Stimulated activated CD8-positive, alpha-beta memory T cell treated with anti-CD3 and anti-CD28 coated beads, Interleukin-4, amount 100 ng/mL, for 4 hours (primary cell): ENCODE measurements at regions not wholly inside any gene's neighbourhood (a gene's known extent, or its start where the extent isn't known, plus 50 kb on each side); places are given as distances from the start of the nearest gene placed in this dataset.

Source experiments
- DNase-seq, 2 donors: peaks; one replicate each; pipeline ENCODE4 v3.0.0-alpha.2; 2020; ENCODE audit warnings: low read depth in 2 of 2, low spot score in 1 of 2

DNA sequence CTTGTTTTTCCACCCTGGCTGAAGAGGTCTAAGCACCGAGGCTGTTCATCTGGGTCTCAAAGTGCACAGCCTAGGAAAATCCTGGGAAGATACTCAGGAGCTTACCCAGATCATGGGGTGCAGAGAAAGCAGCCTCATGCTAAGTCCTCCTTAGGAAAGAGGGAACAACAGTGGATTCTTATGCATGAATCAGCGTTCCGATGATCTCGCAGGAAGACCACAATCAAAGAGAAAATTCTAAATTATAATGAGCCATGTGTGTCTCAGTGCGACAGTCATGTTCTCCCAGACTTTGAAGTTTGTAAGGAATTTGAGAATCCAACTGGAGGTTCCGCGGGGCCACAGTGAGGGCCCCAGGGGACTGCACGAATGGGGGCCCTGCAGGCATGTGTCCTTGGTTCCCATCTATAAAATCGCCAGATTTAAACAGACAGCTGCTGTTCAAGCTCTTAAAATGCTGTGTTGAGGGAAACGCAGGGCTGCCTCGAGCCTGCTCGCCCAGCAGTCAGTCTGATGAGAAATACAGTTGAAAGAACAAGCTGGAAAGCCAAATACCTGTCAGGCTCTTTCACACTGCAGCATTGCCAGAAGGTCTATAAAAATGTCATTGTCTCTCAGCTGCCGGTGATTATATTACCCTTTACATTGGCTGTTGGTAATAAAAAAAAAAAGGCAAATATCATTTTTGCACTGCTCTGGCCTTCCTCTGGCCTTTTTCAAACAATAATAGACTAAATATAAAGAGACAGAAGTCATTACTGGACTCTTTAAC lies 152.1 kb downstream of the PMP22 start:
- DNase-seq, result no peak

GRCh38 chr17:15109608-15110007 lies 155.5 kb downstream of the PMP22 start:
- DNase-seq, result no peak

- DNase-seq, result no peak
These were observed 156.1 kb downstream of the PMP22 start for GRCh38 chr17:15108992-15109391.

GRCh38 chr17:15106540-15106939 lies 158.6 kb downstream of the PMP22 start:
- DNase-seq, result no peak

DNA sequence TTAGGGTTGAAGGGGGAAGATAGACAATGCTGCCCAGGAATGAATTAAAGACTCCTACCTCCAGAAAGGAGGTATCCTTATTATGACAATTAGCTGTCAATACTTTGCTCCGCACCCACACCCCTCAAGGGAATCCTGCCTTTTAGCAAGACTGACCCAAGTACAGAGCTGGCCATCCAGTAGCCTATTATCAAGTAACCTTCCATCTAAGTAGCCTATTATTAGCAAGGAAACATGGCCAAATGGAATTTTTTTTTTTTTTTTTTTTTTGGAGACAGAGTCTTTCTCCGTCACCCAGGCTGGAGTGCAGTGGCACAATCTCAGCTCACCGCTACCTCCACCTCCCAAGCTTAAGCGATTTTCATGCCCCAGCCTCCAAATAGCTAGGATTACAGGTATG lies 161.3 kb downstream of the PMP22 start:
- DNase-seq, result no peak

GRCh38 chr17:15101175-15101574 lies 164.0 kb downstream of the PMP22 start:
- DNase-seq, result no peak

- no peak for DNase-seq
These were observed 168.6 kb downstream of the PMP22 start for GRCh38 chr17:15096511-15096910.

- no peak for DNase-seq
These were observed 169.2 kb downstream of the PMP22 start for GRCh38 chr17:15095935-15096334.

DNA sequence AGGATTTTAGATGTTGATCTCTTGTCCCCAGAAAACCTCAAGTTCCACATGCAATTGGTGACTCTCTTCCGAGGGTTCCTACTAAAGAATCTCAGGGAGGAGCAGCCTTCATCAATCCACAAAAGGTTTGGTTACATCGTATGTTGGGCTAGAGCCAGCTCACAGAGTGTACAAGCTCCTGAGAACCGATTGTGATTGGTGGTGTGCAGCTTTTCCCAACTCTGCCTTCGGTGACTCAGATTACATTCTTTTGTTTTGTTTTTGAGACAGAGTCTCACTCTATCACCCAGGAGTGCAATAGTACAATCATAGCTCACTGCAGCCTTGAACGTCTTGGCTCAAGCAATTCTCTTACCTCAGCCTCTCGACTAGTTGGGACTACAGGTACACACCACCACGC lies 172.4 kb downstream of the PMP22 start:
- DNase-seq, result no peak

GRCh38 chr17:15092261-15092660 lies 172.9 kb downstream of the PMP22 start:
- DNase-seq, result no peak

DNA sequence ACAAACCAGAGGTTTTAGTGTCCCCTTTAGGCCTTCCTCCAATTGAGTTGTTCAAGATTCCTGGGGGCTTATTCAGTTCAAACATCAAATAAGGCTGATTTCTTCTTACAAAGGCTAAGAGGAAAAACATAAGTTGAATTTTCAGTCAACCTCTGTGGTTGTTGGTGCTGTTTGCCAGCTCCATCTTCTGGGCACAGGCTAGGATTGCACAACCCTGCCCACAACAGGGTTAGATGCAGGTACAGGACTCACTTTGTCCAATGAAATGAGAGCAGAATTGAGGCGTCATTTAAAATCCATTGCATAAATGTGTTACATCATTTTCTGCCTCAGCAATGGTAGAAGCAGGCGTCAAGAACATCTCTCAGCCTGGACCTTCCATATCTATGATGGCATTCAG lies 173.3 kb downstream of the PMP22 start:
- no peak for DNase-seq

GRCh38 chr17:15090533-15090932 lies 174.6 kb downstream of the PMP22 start:
- DNase-seq, result no peak

DNA sequence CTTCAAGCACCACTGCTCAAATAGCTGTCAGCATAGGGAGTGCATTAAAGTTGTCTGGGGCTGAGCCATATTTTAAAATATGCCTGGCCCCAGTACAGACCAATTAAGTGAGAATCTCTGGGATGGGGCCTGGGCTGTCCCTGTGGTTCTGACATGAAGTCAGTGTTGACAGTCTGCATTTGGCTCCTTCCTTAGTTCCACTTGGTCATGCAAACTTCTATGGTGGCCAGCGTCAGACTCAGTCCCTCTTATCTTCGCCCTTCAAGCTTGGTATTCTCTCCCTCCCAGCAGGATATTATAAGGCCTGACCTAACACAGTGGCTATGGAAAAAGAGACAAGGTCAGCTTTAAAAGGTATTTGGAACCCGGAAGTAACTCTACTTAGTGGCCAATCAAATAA lies 177.2 kb downstream of the PMP22 start:
- no peak for DNase-seq

GRCh38 chr17:15086776-15087295 lies 178.3 kb downstream of the PMP22 start:
- DNase-seq, result no peak

- no peak for DNase-seq
These were observed 179.0 kb downstream of the PMP22 start for GRCh38 chr17:15085890-15086677.

DNA sequence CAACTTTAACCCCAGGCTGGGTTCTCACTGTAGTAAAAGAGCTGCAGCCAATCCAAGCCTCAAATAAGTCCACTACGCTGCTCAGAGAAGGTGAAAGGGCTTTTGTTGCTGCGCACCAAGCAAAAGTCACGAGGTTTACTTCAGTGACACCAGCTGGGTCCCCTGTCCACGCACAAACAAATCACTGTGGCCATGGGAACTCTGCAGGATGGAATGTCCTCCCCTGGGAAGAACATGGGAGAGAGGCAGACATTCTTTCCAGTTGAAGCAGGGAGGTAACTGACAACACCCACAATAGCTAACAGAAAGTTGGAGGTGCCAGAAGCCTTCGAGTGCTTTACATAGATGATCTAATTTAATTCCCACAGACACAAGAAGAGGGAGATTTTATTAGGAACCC lies 181.9 kb downstream of the PMP22 start:
- no peak for DNase-seq

- no peak for DNase-seq
These were observed 184.1 kb downstream of the PMP22 start for GRCh38 chr17:15081008-15081407.

DNA sequence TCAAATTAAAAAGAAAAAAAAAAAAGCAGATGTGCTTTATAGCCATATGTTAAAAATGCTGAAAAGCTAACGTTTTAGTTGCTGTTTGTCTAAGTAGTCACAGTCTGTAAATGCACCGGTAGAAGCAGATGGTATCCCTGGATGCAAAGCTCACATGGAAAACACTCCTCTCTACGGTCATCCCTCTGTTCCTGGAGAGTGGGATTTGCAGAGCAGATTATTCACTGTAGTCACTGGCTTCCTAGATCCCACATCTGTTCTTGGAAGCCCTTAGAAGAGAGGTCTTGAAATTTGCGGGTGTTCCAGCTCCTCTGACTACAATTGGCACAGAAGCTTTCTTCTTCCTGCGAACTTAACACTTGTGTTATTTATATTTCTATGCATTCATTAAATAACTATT lies 186.6 kb downstream of the PMP22 start:
- DNase-seq, result no peak

DNA sequence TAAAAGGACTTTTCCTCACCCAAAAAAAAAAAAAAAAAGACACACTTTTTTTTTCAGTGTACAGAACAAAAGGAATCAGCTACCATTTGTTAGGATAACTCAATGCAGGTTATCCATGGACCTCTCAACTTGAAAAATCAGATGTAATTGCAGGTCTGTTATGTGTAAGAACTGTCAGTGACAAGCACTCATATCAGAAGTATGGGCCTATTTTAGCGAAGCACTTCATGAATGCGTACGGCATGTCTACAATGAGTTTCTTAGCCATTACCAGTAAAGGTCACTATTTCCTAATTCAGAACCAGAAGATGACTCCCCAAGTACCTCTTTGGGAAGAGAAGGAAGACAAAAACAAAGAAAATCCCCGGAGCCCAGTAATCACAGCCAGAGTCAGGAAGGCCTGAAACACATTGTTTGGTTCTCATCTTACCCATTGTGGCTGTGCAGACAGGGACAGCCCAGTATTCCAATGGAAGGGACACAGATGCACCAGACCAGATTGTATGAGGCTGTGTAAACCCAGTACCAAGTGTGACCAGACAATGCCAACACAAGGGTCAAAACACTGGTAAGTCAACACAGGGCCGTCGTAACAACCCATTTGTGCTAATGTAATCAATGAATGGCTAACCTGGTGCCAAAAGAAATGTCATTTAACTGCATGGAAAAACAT lies 188.0 kb downstream of the PMP22 start:
- no peak for DNase-seq

GRCh38 chr17:15051933-15052332 lies 213.2 kb downstream of the PMP22 start:
- no peak for DNase-seq

- DNase-seq, result no peak
These were observed 215.3 kb downstream of the PMP22 start for GRCh38 chr17:15049795-15050160.
